ENCODE measurements at regions not wholly inside any gene's neighbourhood (a gene's known extent, or its start where the extent isn't known, plus 50 kb on each side); places are given as distances from the start of the nearest gene placed in this dataset.

DNA sequence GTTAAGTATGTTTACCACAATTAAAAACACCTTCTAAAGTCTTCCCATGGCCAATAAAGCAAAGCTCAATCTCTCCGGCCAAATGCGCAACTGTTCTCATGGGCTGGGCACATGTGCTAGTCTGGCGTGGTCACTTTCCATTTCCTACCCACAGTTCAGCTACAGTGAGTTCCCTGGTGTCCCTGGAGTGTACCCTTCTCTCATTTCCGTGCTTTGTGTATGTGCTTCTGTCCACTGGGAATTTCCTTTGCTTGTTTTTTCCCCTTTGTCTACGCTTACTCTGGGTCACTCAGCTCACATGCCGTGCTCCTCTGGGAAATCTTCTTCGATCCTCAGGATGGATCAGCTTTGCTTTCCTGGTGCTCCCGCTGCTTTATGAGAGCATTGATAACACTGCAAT is 69.6 kb upstream of the GYPC start:
- TF ChIP-seq, protein P1, sequence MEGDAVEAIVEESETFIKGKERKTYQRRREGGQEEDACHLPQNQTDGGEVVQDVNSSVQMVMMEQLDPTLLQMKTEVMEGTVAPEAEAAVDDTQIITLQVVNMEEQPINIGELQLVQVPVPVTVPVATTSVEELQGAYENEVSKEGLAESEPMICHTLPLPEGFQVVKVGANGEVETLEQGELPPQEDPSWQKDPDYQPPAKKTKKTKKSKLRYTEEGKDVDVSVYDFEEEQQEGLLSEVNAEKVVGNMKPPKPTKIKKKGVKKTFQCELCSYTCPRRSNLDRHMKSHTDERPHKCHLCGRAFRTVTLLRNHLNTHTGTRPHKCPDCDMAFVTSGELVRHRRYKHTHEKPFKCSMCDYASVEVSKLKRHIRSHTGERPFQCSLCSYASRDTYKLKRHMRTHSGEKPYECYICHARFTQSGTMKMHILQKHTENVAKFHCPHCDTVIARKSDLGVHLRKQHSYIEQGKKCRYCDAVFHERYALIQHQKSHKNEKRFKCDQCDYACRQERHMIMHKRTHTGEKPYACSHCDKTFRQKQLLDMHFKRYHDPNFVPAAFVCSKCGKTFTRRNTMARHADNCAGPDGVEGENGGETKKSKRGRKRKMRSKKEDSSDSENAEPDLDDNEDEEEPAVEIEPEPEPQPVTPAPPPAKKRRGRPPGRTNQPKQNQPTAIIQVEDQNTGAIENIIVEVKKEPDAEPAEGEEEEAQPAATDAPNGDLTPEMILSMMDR (IDR thresholded peaks at IDR 0.05 in 8 of 11, conservative IDR thresholded peaks at IDR 0.05 in 3 of 11) = no peak
- no peak for TF ChIP-seq POLR2A (IDR thresholded peaks at IDR 0.05)
- peak in 1 of 3 donors; percentile 67 for TF ChIP-seq POLR2AphosphoS5 (IDR thresholded peaks at IDR 0.05)

Data from spleen (tissue), 7 donors.